ENCODE measurements at regions not wholly inside any gene's neighbourhood (a gene's known extent, or its start where the extent isn't known, plus 50 kb on each side); places are given as distances from the start of the nearest gene placed in this dataset.

DNA sequence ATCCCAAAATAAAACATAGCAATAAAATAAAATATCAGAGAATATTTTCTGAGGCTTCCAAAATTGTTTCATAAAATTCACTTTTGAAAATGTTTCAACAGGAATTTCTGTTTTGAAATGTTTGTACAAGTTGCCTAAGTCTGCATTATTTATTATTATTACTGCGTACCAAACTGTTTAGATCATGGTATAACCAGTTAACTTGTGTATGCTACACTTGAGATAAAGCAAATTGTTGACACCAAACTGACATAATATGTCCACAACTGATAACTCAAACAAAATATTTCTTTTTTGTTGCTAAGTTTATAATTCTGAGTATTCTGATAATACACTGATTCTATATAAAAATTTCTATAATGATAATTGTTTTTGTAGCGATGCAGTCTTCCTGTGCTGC is 531.8 kb upstream of the EYS start:
- H3K9me3 ChIP-seq (ENCODE audit: control insufficient read depth, low read length): no peaks in the 10 kb centered on the region
- no peak overlapping the region for H3K4me2 ChIP-seq (ENCODE audit: low read length)
- no peak overlapping the region for H3K27ac ChIP-seq
- no peak overlapping the region for H3K9ac ChIP-seq
- H3K79me2 ChIP-seq: no peaks in the 10 kb centered on the region
- H2AFZ ChIP-seq: no peak overlapping the region
- TF ChIP-seq, protein P1, sequence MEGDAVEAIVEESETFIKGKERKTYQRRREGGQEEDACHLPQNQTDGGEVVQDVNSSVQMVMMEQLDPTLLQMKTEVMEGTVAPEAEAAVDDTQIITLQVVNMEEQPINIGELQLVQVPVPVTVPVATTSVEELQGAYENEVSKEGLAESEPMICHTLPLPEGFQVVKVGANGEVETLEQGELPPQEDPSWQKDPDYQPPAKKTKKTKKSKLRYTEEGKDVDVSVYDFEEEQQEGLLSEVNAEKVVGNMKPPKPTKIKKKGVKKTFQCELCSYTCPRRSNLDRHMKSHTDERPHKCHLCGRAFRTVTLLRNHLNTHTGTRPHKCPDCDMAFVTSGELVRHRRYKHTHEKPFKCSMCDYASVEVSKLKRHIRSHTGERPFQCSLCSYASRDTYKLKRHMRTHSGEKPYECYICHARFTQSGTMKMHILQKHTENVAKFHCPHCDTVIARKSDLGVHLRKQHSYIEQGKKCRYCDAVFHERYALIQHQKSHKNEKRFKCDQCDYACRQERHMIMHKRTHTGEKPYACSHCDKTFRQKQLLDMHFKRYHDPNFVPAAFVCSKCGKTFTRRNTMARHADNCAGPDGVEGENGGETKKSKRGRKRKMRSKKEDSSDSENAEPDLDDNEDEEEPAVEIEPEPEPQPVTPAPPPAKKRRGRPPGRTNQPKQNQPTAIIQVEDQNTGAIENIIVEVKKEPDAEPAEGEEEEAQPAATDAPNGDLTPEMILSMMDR (IDR thresholded peaks at IDR 0.05): no peak
- no peaks in the 10 kb centered on the region for H3K27me3 ChIP-seq (ENCODE audit: control insufficient read depth, insufficient read depth, low read length)
- H3K36me3 ChIP-seq (ENCODE audit: control insufficient read depth, insufficient read depth, low read length): no peaks in the 10 kb centered on the region
- H3K4me1 ChIP-seq: no peaks in the 10 kb centered on the region
- no peak overlapping the region for H3K4me3 ChIP-seq (ENCODE audit: low read depth, low read length)

DNA sequence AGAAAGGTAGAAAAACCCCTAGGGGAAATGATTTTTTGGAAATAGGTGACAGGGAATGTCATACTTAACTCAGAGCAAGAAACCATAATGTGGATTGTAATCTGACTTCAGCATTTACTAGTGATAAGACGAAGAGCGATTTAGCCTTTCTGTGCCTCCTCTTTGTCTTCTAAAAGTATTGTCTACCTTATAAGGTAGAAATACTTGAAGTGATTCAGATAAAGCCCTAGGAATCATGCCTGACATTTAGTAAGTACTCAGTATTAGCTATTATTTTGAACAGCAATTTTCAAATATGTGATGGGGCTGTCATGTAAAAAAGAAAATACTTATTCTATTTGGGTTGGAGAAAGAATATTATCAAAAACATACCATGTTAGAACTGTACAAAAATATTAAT is 525.9 kb upstream of the EYS start:
- no peak overlapping the region for H3K27ac ChIP-seq
- H3K4me3 ChIP-seq (ENCODE audit: low read depth, low read length): no peak overlapping the region
- TF ChIP-seq, protein P1 (IDR thresholded peaks at IDR 0.05): no peak

DNA sequence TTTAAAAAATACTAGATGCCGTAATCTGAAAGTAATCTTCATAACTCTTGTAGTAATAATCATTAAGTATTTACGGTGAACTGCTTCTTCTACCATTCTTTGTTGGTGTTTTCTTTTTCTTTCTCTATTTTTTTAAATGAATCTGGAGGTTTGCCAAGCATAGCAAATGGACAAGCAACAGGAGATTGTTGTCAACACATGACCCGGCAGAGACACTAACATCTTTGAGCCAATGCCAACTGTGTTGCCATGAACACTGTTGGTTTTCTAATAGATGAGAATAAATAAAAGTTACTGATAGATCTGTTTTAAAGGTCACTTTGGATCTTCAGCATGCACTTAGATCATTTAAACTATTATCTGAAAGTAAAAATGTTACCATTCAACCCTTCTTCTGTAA is 523.6 kb upstream of the EYS start:
- no peak overlapping the region for H3K4me2 ChIP-seq (ENCODE audit: low read length)
- H3K27ac ChIP-seq: no peak overlapping the region
- H3K9me3 ChIP-seq (ENCODE audit: control insufficient read depth, low read length): no peaks in the 10 kb centered on the region
- no peak overlapping the region for H3K9ac ChIP-seq
- H3K27me3 ChIP-seq (ENCODE audit: control insufficient read depth, insufficient read depth, low read length): no peaks in the 10 kb centered on the region
- TF ChIP-seq, protein P1 (IDR thresholded peaks at IDR 0.05): no peak
- no peaks in the 10 kb centered on the region for H3K4me1 ChIP-seq
- no peak overlapping the region for H3K4me3 ChIP-seq (ENCODE audit: low read depth, low read length)
- H2AFZ ChIP-seq: no peak overlapping the region
- H3K36me3 ChIP-seq (ENCODE audit: control insufficient read depth, insufficient read depth, low read length): no peaks in the 10 kb centered on the region
- H3K79me2 ChIP-seq: no peaks in the 10 kb centered on the region

More for the DNA sequence above, 525.9 kb upstream of the EYS start:
- no peaks in the 10 kb centered on the region for H3K27me3 ChIP-seq (ENCODE audit: control insufficient read depth, insufficient read depth, low read length)
- no peaks in the 10 kb centered on the region for H3K36me3 ChIP-seq (ENCODE audit: control insufficient read depth, insufficient read depth, low read length)
- H2AFZ ChIP-seq: no peak overlapping the region
- H3K4me1 ChIP-seq: no peaks in the 10 kb centered on the region
- H3K4me2 ChIP-seq (ENCODE audit: low read length): no peak overlapping the region
- no peaks in the 10 kb centered on the region for H3K9me3 ChIP-seq (ENCODE audit: control insufficient read depth, low read length)
- H3K79me2 ChIP-seq: no peaks in the 10 kb centered on the region
- H3K9ac ChIP-seq: no peak overlapping the region

DNA sequence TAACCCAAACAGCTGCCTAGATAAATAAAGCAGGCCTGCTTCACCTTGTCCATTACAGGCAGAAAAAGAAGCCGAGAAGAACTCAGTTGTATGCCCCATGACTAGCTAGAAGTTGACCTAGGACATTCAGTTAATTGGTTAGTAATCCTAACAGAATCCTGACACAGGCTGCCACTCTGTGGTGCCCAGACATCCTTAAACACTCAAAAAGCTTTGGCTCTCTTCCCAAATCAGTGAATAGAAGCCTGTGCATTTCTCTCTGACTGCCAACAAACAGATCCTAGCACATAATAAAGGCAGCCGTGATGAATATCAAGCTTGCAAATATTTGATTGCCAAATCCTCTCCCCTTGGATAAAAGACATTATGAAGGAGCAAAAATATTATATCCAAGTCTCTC is 519.1 kb upstream of the EYS start:
- TF ChIP-seq, protein P1 (IDR thresholded peaks at IDR 0.05): no peak

DNA sequence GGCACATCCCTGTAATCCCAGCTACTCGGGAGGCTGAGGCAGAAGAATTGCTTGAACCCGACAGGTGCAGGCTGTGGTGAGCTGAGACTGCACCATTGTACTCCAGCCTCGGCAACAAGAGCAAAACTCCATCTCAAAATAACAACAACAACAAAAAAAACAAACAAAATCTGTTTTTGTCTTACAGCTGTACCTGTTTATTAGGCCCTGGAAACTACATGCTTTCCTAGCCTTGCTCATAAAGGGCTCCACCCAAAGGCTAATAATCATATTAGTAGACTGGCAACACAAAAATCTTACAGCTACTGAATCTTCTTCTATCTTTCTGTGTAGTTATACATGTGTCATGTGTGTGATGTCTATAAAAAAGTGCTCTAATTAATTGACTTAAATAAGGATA is 503.9 kb upstream of the EYS start:
- H3K27me3 ChIP-seq (ENCODE audit: control insufficient read depth, insufficient read depth, low read length): no peaks in the 10 kb centered on the region
- H3K4me1 ChIP-seq: no peaks in the 10 kb centered on the region
- no peak overlapping the region for H3K4me3 ChIP-seq (ENCODE audit: low read depth, low read length)
- H2AFZ ChIP-seq: no peak overlapping the region
- no peaks in the 10 kb centered on the region for H3K9me3 ChIP-seq (ENCODE audit: control insufficient read depth, low read length)
- H3K79me2 ChIP-seq: no peaks in the 10 kb centered on the region
- no peak overlapping the region for H3K9ac ChIP-seq
- no peak overlapping the region for H3K27ac ChIP-seq
- H3K36me3 ChIP-seq (ENCODE audit: control insufficient read depth, insufficient read depth, low read length): no peaks in the 10 kb centered on the region
- TF ChIP-seq, protein P1 (IDR thresholded peaks at IDR 0.05): no peak
- H3K4me2 ChIP-seq (ENCODE audit: low read length): no peak overlapping the region

More for the DNA sequence above, 519.1 kb upstream of the EYS start:
- Histone ChIP-seq H3K36me3 (ENCODE audit: control insufficient read depth, insufficient read depth, low read length) (no peaks in the 10 kb centered on the region), H3K27ac (no peak overlapping the region), H2AFZ (no peak overlapping the region), H3K4me3 (ENCODE audit: low read depth, low read length) (no peak overlapping the region), H3K4me1 (no peaks in the 10 kb centered on the region), H3K79me2 (no peaks in the 10 kb centered on the region), H3K9me3 (ENCODE audit: control insufficient read depth, low read length) (no peaks in the 10 kb centered on the region), H3K27me3 (ENCODE audit: control insufficient read depth, insufficient read depth, low read length) (no peaks in the 10 kb centered on the region), H3K4me2 (ENCODE audit: low read length) (no peak overlapping the region), H3K9ac (no peak overlapping the region)
